ENCODE measurements at regions not wholly inside any gene's neighbourhood (a gene's known extent, or its start where the extent isn't known, plus 50 kb on each side); places are given as distances from the start of the nearest gene placed in this dataset.

DNA sequence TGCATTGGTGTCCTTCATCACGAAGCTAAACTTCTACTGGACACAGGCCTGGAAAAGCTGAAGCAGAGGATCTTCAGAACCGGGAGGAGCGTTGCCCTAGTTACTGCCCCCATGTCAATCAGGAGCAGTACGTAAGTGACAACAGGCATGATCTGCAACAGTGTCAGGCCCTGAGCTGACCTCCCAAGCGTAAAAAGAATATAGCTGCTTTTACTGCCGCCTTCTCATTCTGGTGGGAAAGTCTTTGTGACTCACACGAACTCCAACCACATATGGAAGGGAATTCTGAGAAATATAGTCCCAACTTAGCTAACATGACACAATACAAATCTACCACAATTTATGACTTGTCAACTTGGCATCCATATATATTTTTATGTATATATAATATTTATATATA, 1007.7 kb upstream of the CDH2 start:
- TF ChIP-seq, protein P1, sequence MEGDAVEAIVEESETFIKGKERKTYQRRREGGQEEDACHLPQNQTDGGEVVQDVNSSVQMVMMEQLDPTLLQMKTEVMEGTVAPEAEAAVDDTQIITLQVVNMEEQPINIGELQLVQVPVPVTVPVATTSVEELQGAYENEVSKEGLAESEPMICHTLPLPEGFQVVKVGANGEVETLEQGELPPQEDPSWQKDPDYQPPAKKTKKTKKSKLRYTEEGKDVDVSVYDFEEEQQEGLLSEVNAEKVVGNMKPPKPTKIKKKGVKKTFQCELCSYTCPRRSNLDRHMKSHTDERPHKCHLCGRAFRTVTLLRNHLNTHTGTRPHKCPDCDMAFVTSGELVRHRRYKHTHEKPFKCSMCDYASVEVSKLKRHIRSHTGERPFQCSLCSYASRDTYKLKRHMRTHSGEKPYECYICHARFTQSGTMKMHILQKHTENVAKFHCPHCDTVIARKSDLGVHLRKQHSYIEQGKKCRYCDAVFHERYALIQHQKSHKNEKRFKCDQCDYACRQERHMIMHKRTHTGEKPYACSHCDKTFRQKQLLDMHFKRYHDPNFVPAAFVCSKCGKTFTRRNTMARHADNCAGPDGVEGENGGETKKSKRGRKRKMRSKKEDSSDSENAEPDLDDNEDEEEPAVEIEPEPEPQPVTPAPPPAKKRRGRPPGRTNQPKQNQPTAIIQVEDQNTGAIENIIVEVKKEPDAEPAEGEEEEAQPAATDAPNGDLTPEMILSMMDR (IDR thresholded peaks at IDR 0.05): no peak
- no peak for TF ChIP-seq SIN3A (IDR thresholded peaks at IDR 0.05; ENCODE audit: borderline replicate concordance, insufficient read depth, low read depth, low read length)
- TF ChIP-seq POLR2AphosphoS5 (IDR thresholded peaks at IDR 0.05; ENCODE audit: low read depth, low read length): no peak
- no peak for TF ChIP-seq TCF7L2 (IDR thresholded peaks at IDR 0.05; ENCODE audit: low read depth, low read length)

All from Panc1 (cell line).